Ovary (tissue), 3 donors: ENCODE measurements at regions not wholly inside any gene's neighbourhood (a gene's known extent, or its start where the extent isn't known, plus 50 kb on each side); places are given as distances from the start of the nearest gene placed in this dataset.

Experiments used
- EP300 ChIP-seq: sonication (generic); formaldehyde crosslinking; IDR thresholded peaks from one replicate; pipeline ENCODE4 v1.6.1; 2017; ENCODE audit warnings: antibody characterized with exemption
- POLR2A ChIP-seq: fragments of 450-650 bp; IDR thresholded peaks from one replicate; pipeline ENCODE4 v1.6.1; 2017; ENCODE audit warnings: antibody characterized with exemption, mild to moderate bottlenecking, moderate library complexity
- TF ChIP-seq, protein P1 (sequence below), 3 donors: fragments of 450-650 bp in 2 of 3; fragments of 200-600 bp in 1 of 3; IDR thresholded peaks; one replicate each; pipeline versions ENCODE4 v1.5.1 to v1.8.0; 2016 to 2022; ENCODE audit warnings: antibody characterized with exemption in 3 of 3, mild to moderate bottlenecking in 1 of 3
- donor health status: DM: no; HTN: no; CAD: no.

DNA sequence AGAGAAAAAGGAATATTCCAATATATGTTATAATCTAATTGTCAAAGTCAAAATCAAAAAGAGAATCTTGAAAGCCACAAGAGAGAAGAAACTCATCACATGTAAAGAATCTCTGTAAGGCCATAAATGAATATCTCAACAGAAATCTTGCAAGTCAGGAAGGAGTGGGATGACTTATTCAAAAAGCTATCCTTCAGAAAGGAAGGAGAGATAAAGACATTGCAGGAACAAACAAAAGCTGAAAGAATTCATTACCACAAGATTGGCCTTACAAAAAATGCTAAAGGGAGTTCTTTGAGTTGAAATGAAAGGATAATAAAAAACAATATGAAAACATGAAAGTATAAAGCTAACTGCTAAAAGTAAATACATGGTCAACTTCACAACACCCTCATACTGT, 286.8 kb downstream of the LRIG3 start:
- TF ChIP-seq, protein P1, sequence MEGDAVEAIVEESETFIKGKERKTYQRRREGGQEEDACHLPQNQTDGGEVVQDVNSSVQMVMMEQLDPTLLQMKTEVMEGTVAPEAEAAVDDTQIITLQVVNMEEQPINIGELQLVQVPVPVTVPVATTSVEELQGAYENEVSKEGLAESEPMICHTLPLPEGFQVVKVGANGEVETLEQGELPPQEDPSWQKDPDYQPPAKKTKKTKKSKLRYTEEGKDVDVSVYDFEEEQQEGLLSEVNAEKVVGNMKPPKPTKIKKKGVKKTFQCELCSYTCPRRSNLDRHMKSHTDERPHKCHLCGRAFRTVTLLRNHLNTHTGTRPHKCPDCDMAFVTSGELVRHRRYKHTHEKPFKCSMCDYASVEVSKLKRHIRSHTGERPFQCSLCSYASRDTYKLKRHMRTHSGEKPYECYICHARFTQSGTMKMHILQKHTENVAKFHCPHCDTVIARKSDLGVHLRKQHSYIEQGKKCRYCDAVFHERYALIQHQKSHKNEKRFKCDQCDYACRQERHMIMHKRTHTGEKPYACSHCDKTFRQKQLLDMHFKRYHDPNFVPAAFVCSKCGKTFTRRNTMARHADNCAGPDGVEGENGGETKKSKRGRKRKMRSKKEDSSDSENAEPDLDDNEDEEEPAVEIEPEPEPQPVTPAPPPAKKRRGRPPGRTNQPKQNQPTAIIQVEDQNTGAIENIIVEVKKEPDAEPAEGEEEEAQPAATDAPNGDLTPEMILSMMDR (IDR thresholded peaks at IDR 0.05) = no peak
- no peak for TF ChIP-seq EP300
- TF ChIP-seq POLR2A = no peak
